HL-60 (cell line): ENCODE measurements at regions not wholly inside any gene's neighbourhood (a gene's known extent, or its start where the extent isn't known, plus 50 kb on each side); places are given as distances from the start of the nearest gene placed in this dataset.

ENCODE experiments used
- DNase-seq, 2 experiments: peaks; one replicate each; pipeline ENCODE4 v3.0.0-alpha.2; 2010 to 2020; ENCODE audit warnings: low read depth in 1 of 2, low spot score in 1 of 2
- H3K27ac ChIP-seq: fragments of 250-450 bp; sonication (Bioruptor Pico); replicated peaks from 2 replicates; pipeline ENCODE4 v1.5.1; 2020; ENCODE audit warnings: mild to moderate bottlenecking, moderate library complexity
- H3K27me3 ChIP-seq: fragments of 250-450 bp; sonication (Bioruptor Pico); 2 replicates; pipeline ENCODE4 v1.5.1; 2021; ENCODE audit warnings: mild to moderate bottlenecking, moderate library complexity; ENCODE audit not compliant: insufficient read depth, poor library complexity, severe bottlenecking
- H3K4me3 ChIP-seq: replicated peaks from 2 replicates; pipeline ENCODE4 v1.5.1; 2011; ENCODE audit warnings: mild to moderate bottlenecking, control low read depth, low read length; ENCODE audit not compliant: insufficient read depth
- CTCF ChIP-seq: IDR thresholded peaks from one replicate; pipeline ENCODE4 v1.5.1; 2011; ENCODE audit warnings: low read length, control low read depth, inconsistent platforms; ENCODE audit not compliant: insufficient read depth
- GABPA ChIP-seq: IDR thresholded peaks from 2 replicates; pipeline ENCODE4 v1.6.1; 2012; ENCODE audit warnings: low read depth
- POLR2AphosphoS5 ChIP-seq: IDR thresholded peaks from 2 replicates; pipeline ENCODE4 v1.6.1; 2012; ENCODE audit warnings: low read depth
- SPI1 ChIP-seq: IDR thresholded peaks from 2 replicates; pipeline ENCODE4 v1.6.1; 2012; ENCODE audit warnings: low read depth, mild to moderate bottlenecking, borderline replicate concordance
- TF ChIP-seq, protein P1 (sequence below): IDR thresholded peaks from 2 replicates; pipeline ENCODE4 v1.6.1; 2012; ENCODE audit warnings: low read depth; ENCODE audit not compliant: insufficient replicate concordance

DNA sequence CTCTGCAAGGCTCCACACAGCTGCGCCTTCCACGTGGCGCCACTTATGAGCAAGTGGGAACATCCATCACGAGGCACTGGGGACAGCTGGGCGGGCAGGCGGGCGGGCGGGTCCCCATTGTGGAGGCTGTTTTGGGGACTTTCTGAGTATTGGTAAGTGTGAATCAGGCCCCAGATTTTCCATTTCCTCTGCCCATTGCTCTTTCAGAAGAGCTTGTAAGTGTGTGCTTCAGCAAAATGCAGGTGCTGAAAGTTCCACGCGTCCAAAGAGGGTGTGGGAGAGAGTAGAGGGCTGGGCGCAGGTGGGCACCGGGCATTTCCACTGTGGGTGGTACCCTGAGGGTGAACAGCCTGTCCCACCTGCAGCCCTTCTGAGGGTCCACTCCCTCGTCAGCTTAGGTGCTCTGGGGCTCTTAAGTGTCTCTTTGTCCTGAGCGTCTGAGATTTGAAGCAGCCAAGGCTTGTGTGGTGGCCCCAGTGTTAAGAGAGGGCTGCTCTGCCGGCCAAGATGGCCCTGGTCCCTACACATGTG, 177.1 kb downstream of the RPLP1 start:
- H3K27me3 ChIP-seq, result no peaks in the 10 kb centered on the region
- DNase-seq, result no peak
- TF ChIP-seq SPI1 (no peak), CTCF (no peak), POLR2AphosphoS5 (no peak), GABPA (no peak)
- TF ChIP-seq, protein P1, sequence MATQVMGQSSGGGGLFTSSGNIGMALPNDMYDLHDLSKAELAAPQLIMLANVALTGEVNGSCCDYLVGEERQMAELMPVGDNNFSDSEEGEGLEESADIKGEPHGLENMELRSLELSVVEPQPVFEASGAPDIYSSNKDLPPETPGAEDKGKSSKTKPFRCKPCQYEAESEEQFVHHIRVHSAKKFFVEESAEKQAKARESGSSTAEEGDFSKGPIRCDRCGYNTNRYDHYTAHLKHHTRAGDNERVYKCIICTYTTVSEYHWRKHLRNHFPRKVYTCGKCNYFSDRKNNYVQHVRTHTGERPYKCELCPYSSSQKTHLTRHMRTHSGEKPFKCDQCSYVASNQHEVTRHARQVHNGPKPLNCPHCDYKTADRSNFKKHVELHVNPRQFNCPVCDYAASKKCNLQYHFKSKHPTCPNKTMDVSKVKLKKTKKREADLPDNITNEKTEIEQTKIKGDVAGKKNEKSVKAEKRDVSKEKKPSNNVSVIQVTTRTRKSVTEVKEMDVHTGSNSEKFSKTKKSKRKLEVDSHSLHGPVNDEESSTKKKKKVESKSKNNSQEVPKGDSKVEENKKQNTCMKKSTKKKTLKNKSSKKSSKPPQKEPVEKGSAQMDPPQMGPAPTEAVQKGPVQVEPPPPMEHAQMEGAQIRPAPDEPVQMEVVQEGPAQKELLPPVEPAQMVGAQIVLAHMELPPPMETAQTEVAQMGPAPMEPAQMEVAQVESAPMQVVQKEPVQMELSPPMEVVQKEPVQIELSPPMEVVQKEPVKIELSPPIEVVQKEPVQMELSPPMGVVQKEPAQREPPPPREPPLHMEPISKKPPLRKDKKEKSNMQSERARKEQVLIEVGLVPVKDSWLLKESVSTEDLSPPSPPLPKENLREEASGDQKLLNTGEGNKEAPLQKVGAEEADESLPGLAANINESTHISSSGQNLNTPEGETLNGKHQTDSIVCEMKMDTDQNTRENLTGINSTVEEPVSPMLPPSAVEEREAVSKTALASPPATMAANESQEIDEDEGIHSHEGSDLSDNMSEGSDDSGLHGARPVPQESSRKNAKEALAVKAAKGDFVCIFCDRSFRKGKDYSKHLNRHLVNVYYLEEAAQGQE, result no peak
- H3K4me3 ChIP-seq, result no peak overlapping the region
- H3K27ac ChIP-seq, result no peak overlapping the region

GRCh38 chr15:69631005-69631404, 178.4 kb downstream of the RPLP1 start:
- H3K27me3 ChIP-seq, result no peaks in the 10 kb centered on the region
- TF ChIP-seq SPI1 (no peak), GABPA (no peak), POLR2AphosphoS5 (no peak), CTCF (no peak)
- TF ChIP-seq, protein P1, result no peak
- DNase-seq, result no peak
- H3K27ac ChIP-seq, result no peak overlapping the region
- no peak overlapping the region for H3K4me3 ChIP-seq

DNA sequence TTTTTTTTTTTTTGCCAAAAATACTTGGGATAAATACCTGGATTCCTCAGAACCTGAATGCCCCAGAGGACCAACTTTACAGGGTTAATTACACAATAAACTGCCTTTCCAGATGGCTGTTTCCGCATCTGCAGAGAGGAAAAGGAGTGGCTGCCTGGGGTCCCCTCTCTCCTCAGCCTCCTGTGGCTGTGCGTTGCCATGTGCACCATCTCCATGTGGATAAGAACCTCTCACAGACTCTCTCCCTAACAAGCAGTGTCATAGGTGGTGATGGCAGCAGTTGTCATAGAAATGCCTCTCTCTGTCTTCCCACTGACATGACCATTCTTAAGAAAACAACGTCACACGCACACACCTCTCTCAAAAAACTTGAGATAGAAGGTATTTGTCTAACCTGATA, 179.4 kb downstream of the RPLP1 start:
- Histone ChIP-seq H3K27ac (no peak overlapping the region), H3K27me3 (no peaks in the 10 kb centered on the region), H3K4me3 (no peak overlapping the region)
- peak in 1 of 2 experiments; percentile 17 for DNase-seq
- no peak for TF ChIP-seq SPI1
- no peak for TF ChIP-seq CTCF
- no peak for TF ChIP-seq GABPA
- TF ChIP-seq, protein P1, result no peak
- TF ChIP-seq POLR2AphosphoS5, result no peak
